ENCODE measurements at regions not wholly inside any gene's neighbourhood (a gene's known extent, or its start where the extent isn't known, plus 50 kb on each side); places are given as distances from the start of the nearest gene placed in this dataset.

- ATAC-seq (no peak), DNase-seq (no peak)
- no peak for TF ChIP-seq CTCF (IDR thresholded peaks at IDR 0.05)
- Histone ChIP-seq H3K36me3 (ENCODE audit: insufficient read depth in 1 of 2, low read depth in 1 of 2) (no peaks in the 10 kb centered on the region), H3K27me3 (ENCODE audit: insufficient read depth in 3 of 3, low read length in 2 of 3) (no peaks in the 10 kb centered on the region), H3K4me1 (no peaks in the 10 kb centered on the region), H3K4me3 (no peak overlapping the region), H3K27ac (no peak overlapping the region), H3K9me3 (no peaks in the 10 kb centered on the region)
- 41 to 46% (median 45%) methylated on average over 1 of the region's 1 CpG for WGBS, 3 donors
- intact Hi-C loops (cut with DNase I) = no loop called here
Measured at GRCh38 chr1:99177465-99177864, 86.8 kb upstream of the PLPPR4 start.

GRCh38 chr1:99180343-99180808 lies 83.9 kb upstream of the PLPPR4 start:
- no peaks in the 10 kb centered on the region for H3K36me3 ChIP-seq (ENCODE audit: insufficient read depth in 1 of 2, low read depth in 1 of 2)
- 4 to 11% (median 5%) methylated on average over 3 of the region's 3 CpGs for WGBS, 3 donors
- H3K4me3 ChIP-seq = no peak overlapping the region
- H3K9me3 ChIP-seq = no peaks in the 10 kb centered on the region
- peak; percentile 89 for TF ChIP-seq CTCF (IDR thresholded peaks at IDR 0.05)
- intact Hi-C loops (cut with DNase I) = loop anchor here (2.0 to 5.0 kb wide), 4 partner anchors 300 to 528 kb away; no protein-coding TSS in a partner anchor
- peak in 1 of 2 donors; percentile 34 for DNase-seq
- H3K27me3 ChIP-seq (ENCODE audit: insufficient read depth in 3 of 3, low read length in 2 of 3) = no peaks in the 10 kb centered on the region
- ATAC-seq = peak; percentile 75 to 99 (median 92)
- no peak overlapping the region for H3K27ac ChIP-seq
- H3K4me1 ChIP-seq = no peaks in the 10 kb centered on the region

- H3K27ac ChIP-seq = no peak overlapping the region
Measured at GRCh38 chr1:99180915-99181314, 83.4 kb upstream of the PLPPR4 start.

GRCh38 chr1:99181892-99182291 lies 82.4 kb upstream of the PLPPR4 start:
- 81 to 83% (median 82%) methylated on average over 2 of the region's 2 CpGs for WGBS, 3 donors
- TF ChIP-seq CTCF (IDR thresholded peaks at IDR 0.05) = no peak
- no peak for ATAC-seq
- H3K36me3 ChIP-seq (ENCODE audit: insufficient read depth in 1 of 2, low read depth in 1 of 2) = no peaks in the 10 kb centered on the region
- H3K4me1 ChIP-seq = no peaks in the 10 kb centered on the region
- no peak overlapping the region for H3K27ac ChIP-seq
- no peaks in the 10 kb centered on the region for H3K27me3 ChIP-seq (ENCODE audit: insufficient read depth in 3 of 3, low read length in 2 of 3)
- intact Hi-C loops (cut with DNase I) = loop anchor here (2.0 to 5.0 kb wide), 4 partner anchors 299 to 527 kb away; no protein-coding TSS in a partner anchor
- no peak overlapping the region for H3K4me3 ChIP-seq
- no peaks in the 10 kb centered on the region for H3K9me3 ChIP-seq
- DNase-seq = no peak

More at GRCh38 chr1:99180915-99181314, 83.4 kb upstream of the PLPPR4 start:
- TF ChIP-seq CTCF (IDR thresholded peaks at IDR 0.05) = no peak
- DNase-seq (no peak), ATAC-seq (no peak)
- no peaks in the 10 kb centered on the region for H3K27me3 ChIP-seq (ENCODE audit: insufficient read depth in 3 of 3, low read length in 2 of 3)
- H3K36me3 ChIP-seq (ENCODE audit: insufficient read depth in 1 of 2, low read depth in 1 of 2) = no peaks in the 10 kb centered on the region
- no peak overlapping the region for H3K4me3 ChIP-seq
- WGBS, 3 donors = 46 to 65% (median 58%) methylated on average over 2 of the region's 2 CpGs
- intact Hi-C loops (cut with DNase I) = loop anchor here (2.0 to 5.0 kb wide), 4 partner anchors 300 to 528 kb away; no protein-coding TSS in a partner anchor
- H3K4me1 ChIP-seq = no peaks in the 10 kb centered on the region
- no peaks in the 10 kb centered on the region for H3K9me3 ChIP-seq

GRCh38 chr1:99185196-99185595 lies 79.1 kb upstream of the PLPPR4 start:
- Histone ChIP-seq H3K27ac (no peak overlapping the region), H3K27me3 (ENCODE audit: insufficient read depth in 3 of 3, low read length in 2 of 3) (no peaks in the 10 kb centered on the region), H3K4me1 (no peaks in the 10 kb centered on the region), H3K4me3 (no peak overlapping the region), H3K9me3 (no peaks in the 10 kb centered on the region), H3K36me3 (ENCODE audit: insufficient read depth in 1 of 2, low read depth in 1 of 2) (no peaks in the 10 kb centered on the region)
- ATAC-seq = no peak
- TF ChIP-seq CTCF (IDR thresholded peaks at IDR 0.05) = no peak
- no peak for DNase-seq
- WGBS, 3 donors = 78 to 88% (median 80%) methylated on average over 3 of the region's 3 CpGs
- intact Hi-C loops (cut with DNase I) = no loop called here
